Muscle layer of colon (tissue), 2 donors: ENCODE measurements at regions not wholly inside any gene's neighbourhood (a gene's known extent, or its start where the extent isn't known, plus 50 kb on each side); places are given as distances from the start of the nearest gene placed in this dataset.

Source experiments
- H3K27ac ChIP-seq: one replicate; pipeline ENCODE4 v1.7.0; 2013; ENCODE audit warnings: low read depth, mild to moderate bottlenecking, low read length, moderate library complexity
- H3K27me3 ChIP-seq, 2 donors: one replicate each; pipeline ENCODE4 v1.7.0; 2013; ENCODE audit warnings: low read length in 2 of 2, mild to moderate bottlenecking in 2 of 2; ENCODE audit not compliant: insufficient read depth in 2 of 2, control insufficient read depth in 1 of 2
- H3K36me3 ChIP-seq: one replicate; pipeline ENCODE4 v1.7.0; 2013; ENCODE audit warnings: mild to moderate bottlenecking, low read length; ENCODE audit not compliant: insufficient read depth
- H3K4me1 ChIP-seq: one replicate; pipeline ENCODE4 v1.7.0; 2013; ENCODE audit warnings: mild to moderate bottlenecking, low read length; ENCODE audit not compliant: insufficient read depth
- H3K4me3 ChIP-seq, 2 donors: one replicate each; pipeline ENCODE4 v1.7.0; 2013; ENCODE audit warnings: low read length in 2 of 2, low read depth in 1 of 2, mild to moderate bottlenecking in 1 of 2, moderate library complexity in 1 of 2
- H3K9ac ChIP-seq: one replicate; pipeline ENCODE4 v1.7.0; 2013; ENCODE audit warnings: low read length
- H3K9me3 ChIP-seq: one replicate; pipeline ENCODE4 v1.7.0; 2013; ENCODE audit warnings: mild to moderate bottlenecking, low read length
- donor health status: abdominal sarcoma.
- donor health status: Adenocarcinoma of cecum.

- Histone ChIP-seq H3K27ac (no peak overlapping the region), H3K4me1 (peaks cover 30% of the 10 kb centered on the region), H3K9me3 (no peaks in the 10 kb centered on the region), H3K27me3 (no peaks in the 10 kb centered on the region), H3K9ac (no peak overlapping the region), H3K36me3 (no peaks in the 10 kb centered on the region), H3K4me3 (no peak overlapping the region)
Observed at GRCh38 chr13:44232774-44233173, 140.8 kb upstream of the SERP2 start.

DNA sequence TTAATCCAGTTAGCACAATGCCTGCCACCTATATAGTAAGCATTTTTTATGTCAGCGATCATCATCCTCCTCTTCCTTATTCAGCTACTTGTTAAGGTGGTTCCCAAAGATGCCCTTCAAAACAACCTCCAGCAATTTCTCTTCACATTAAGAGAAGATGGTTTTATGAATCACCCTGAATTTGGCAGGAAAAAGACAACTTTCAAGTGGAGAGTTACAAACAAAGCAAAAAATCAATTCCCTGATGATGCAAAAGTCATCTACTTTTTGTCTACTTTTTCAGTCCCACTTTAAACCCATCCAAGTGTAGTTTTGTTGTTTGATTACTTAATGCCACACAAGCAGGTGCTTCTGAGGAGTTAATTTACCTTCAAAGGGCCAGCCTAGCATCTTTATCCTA, 139.1 kb upstream of the SERP2 start:
- Histone ChIP-seq H3K4me1 (peaks cover 33% of the 10 kb centered on the region), H3K27me3 (no peaks in the 10 kb centered on the region), H3K36me3 (no peaks in the 10 kb centered on the region), H3K9me3 (no peaks in the 10 kb centered on the region), H3K27ac (no peak overlapping the region), H3K4me3 (no peak overlapping the region), H3K9ac (no peak overlapping the region)

GRCh38 chr13:44236370-44236769, 137.3 kb upstream of the SERP2 start:
- H3K36me3 ChIP-seq = no peaks in the 10 kb centered on the region
- H3K4me3 ChIP-seq = no peak overlapping the region
- no peaks in the 10 kb centered on the region for H3K27me3 ChIP-seq
- H3K9ac ChIP-seq = no peak overlapping the region
- H3K27ac ChIP-seq = no peak overlapping the region
- H3K9me3 ChIP-seq = no peaks in the 10 kb centered on the region
- H3K4me1 ChIP-seq = peaks cover 28% of the 10 kb centered on the region

DNA sequence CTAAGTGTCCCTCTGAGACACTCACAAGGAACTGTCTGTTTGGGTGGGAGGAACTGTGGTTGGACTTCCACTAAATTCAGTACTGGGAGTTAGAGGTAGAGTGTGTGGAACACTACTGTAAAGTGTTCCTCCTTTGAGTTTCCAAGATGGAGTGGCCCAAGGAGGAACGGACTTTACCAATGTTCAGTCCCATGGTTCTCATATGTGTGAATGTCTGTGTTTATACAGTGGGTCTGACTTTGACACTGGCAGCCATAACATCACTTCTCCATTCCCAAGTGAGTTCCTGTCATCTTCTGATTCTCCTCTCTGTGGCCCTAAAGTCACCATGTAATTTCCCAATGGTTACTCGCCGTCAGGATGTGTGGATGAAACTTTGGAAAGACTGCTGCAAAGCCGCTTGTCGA, 136.8 kb upstream of the SERP2 start:
- Histone ChIP-seq H3K4me3 (no peak overlapping the region), H3K9me3 (no peaks in the 10 kb centered on the region), H3K9ac (no peak overlapping the region), H3K27ac (no peak overlapping the region), H3K27me3 (no peaks in the 10 kb centered on the region), H3K36me3 (no peaks in the 10 kb centered on the region), H3K4me1 (peaks cover 27% of the 10 kb centered on the region)

- H3K9me3 ChIP-seq = no peaks in the 10 kb centered on the region
- no peaks in the 10 kb centered on the region for H3K36me3 ChIP-seq
- peaks cover 22% of the 10 kb centered on the region for H3K4me1 ChIP-seq
- no peak overlapping the region for H3K27ac ChIP-seq
- no peak overlapping the region for H3K4me3 ChIP-seq
- H3K9ac ChIP-seq = no peak overlapping the region
- no peaks in the 10 kb centered on the region for H3K27me3 ChIP-seq
Observed at GRCh38 chr13:44237276-44237767, 136.3 kb upstream of the SERP2 start.

DNA sequence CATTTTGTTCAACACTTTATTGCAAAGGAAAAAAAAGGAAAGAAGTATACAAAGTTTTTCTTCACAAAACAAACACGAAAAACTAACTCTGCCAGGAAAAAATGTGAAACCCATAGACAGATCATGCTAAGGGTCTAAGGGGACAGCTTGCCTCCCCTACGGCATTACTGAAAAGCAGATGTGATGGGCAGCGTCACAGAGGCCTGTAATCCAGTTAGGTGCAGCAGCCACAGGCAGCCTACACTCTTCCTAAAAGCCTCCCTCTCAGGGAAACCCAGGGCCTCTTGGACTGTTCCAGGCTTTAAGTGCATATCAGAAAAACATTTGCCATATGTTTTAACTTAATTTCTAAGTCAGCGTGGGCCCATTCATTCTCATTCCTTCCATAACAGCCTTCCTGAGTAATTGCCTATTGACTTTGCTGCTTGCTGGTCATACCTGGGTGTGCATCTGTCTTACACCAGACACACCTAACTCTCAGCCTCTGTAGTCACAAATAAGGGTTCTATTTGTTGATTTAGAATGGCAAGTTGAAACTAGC, 135.7 kb upstream of the SERP2 start:
- Histone ChIP-seq H3K36me3 (no peaks in the 10 kb centered on the region), H3K4me3 (no peak overlapping the region), H3K4me1 (peaks cover 17% of the 10 kb centered on the region), H3K9me3 (no peaks in the 10 kb centered on the region), H3K9ac (no peak overlapping the region), H3K27me3 (no peaks in the 10 kb centered on the region), H3K27ac (peak overlapping the region; percentile 2)

DNA sequence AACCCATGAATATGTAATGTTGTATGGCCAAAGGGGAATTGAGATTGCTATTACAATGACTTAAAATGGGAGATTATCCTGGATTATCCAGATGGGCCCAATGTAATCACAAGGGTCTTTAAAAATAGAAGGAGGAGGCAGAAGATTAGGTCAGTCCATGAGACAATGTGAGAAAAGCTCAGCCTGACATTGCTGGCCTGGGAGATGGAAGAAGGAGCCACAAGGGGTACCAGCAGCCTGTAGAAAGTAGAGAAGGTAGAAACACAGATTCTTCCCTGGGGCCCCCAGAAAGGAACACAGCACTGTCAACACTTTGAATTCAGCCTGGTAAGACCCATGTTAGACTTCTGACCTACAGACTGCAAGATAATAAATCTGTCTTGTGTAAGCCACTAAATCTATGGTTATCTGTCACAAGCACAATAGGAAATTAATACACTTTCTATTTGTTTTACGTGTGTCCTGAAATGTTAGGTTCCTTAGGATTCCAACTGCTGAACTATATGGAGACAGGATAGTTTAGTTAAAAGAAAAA, 132.9 kb upstream of the SERP2 start:
- H3K4me1 ChIP-seq = peaks cover 17% of the 10 kb centered on the region
- no peak overlapping the region for H3K9ac ChIP-seq
- no peak overlapping the region for H3K27ac ChIP-seq

GRCh38 chr13:44241638-44242037, 132.0 kb upstream of the SERP2 start:
- Histone ChIP-seq H3K4me1 (peaks cover 13% of the 10 kb centered on the region), H3K9ac (no peak overlapping the region), H3K9me3 (no peaks in the 10 kb centered on the region), H3K4me3 (no peak overlapping the region), H3K36me3 (no peaks in the 10 kb centered on the region), H3K27ac (no peak overlapping the region), H3K27me3 (no peaks in the 10 kb centered on the region)

More for the DNA sequence above, 132.9 kb upstream of the SERP2 start:
- H3K9me3 ChIP-seq = no peaks in the 10 kb centered on the region
- no peaks in the 10 kb centered on the region for H3K36me3 ChIP-seq
- H3K27me3 ChIP-seq = no peaks in the 10 kb centered on the region
- no peak overlapping the region for H3K4me3 ChIP-seq

GRCh38 chr13:44242766-44243165, 130.9 kb upstream of the SERP2 start:
- Histone ChIP-seq H3K27ac (no peak overlapping the region), H3K36me3 (no peaks in the 10 kb centered on the region), H3K4me3 (no peak overlapping the region), H3K9me3 (no peaks in the 10 kb centered on the region), H3K27me3 (no peaks in the 10 kb centered on the region), H3K4me1 (peaks cover 3% of the 10 kb centered on the region), H3K9ac (no peak overlapping the region)

GRCh38 chr13:44243198-44243857, 130.3 kb upstream of the SERP2 start:
- H3K9ac ChIP-seq = no peak overlapping the region
- H3K27ac ChIP-seq = no peak overlapping the region
- H3K4me1 ChIP-seq = peaks cover 2% of the 10 kb centered on the region
- no peaks in the 10 kb centered on the region for H3K27me3 ChIP-seq
- no peak overlapping the region for H3K4me3 ChIP-seq
- no peaks in the 10 kb centered on the region for H3K9me3 ChIP-seq
- no peaks in the 10 kb centered on the region for H3K36me3 ChIP-seq

DNA sequence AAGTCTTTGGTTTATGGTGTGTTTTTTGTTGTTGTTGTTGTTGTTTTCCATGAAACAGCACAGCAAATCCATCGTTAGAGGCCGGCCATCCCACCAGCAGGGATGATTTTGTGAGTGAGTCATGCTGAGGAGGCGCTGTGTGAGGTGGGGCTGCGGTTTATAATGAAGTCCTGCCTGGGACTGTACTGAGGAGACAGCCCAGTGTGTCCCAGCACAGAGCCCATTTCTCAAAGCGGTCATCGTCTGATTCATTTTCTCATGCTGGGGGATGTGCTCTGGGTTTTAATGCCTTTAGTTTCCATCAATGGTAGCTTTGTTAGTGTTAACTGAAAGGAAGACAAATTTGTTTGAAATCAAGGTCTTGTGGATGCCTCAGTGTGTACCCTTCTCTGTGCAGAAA, 129.3 kb upstream of the SERP2 start:
- Histone ChIP-seq H3K9me3 (no peaks in the 10 kb centered on the region), H3K4me1 (peaks cover 11% of the 10 kb centered on the region), H3K9ac (no peak overlapping the region), H3K27ac (no peak overlapping the region), H3K4me3 (no peak overlapping the region), H3K27me3 (no peaks in the 10 kb centered on the region), H3K36me3 (no peaks in the 10 kb centered on the region)

GRCh38 chr13:44249431-44249836, 124.2 kb upstream of the SERP2 start:
- Histone ChIP-seq H3K4me3 (peak overlapping the region; percentile 18 to 30), H3K27ac (peak overlapping the region; percentile 80), H3K4me1 (peaks cover 30% of the 10 kb centered on the region), H3K36me3 (no peaks in the 10 kb centered on the region), H3K9me3 (no peaks in the 10 kb centered on the region), H3K9ac (no peak overlapping the region), H3K27me3 (no peaks in the 10 kb centered on the region)
